HEK293 (cell line): ENCODE measurements at regions not wholly inside any gene's neighbourhood (a gene's known extent, or its start where the extent isn't known, plus 50 kb on each side); places are given as distances from the start of the nearest gene placed in this dataset.

Source experiments
- CTCF ChIA-PET: fragments of 350-600 bp; formaldehyde crosslinking; extraction: SDS; loops from one replicate; lab custom pipeline; 2021; ENCODE audit warnings: antibody characterized with exemption; lab: Yijun Ruan, JAX
- POLR2A ChIA-PET: fragments of 300-600 bp; formaldehyde crosslinking; extraction: SDS; loops from one replicate; lab custom pipeline; 2020; ENCODE audit warnings: antibody characterized with exemption, inconsistent platforms; lab: Yijun Ruan, JAX
- H3K27ac ChIP-seq: fragments of 200-500 bp; sonication (Bioruptor generic); 2 replicates; pipeline ENCODE4 v1.5.1; 2014; ENCODE audit warnings: low read depth, low read length, control low read depth, inconsistent platforms; ENCODE audit errors: extremely low read depth
- H3K36me3 ChIP-seq, 2 experiments: fragments of 200-500 bp in 1 of 2; sonication (Bioruptor generic) in 1 of 2; 1 replicate in 1 of 2; 2 replicates in 1 of 2; pipeline ENCODE4 v1.5.1; 2014 to 2017; ENCODE audit warnings: inconsistent platforms in 2 of 2, low read length in 2 of 2; ENCODE audit not compliant: control insufficient read depth in 2 of 2, insufficient read depth in 1 of 2
- H3K4me1 ChIP-seq: fragments of 200-500 bp; sonication (Bioruptor generic); 2 replicates; pipeline ENCODE4 v1.5.1; 2014; ENCODE audit warnings: mild to moderate bottlenecking, low read length, inconsistent platforms; ENCODE audit not compliant: control insufficient read depth, insufficient read depth
- H3K4me3 ChIP-seq: 2 replicates; pipeline ENCODE4 v1.5.1; 2011; ENCODE audit warnings: low read depth, mild to moderate bottlenecking, control low read depth, low read length, moderate library complexity
- H3K9me3 ChIP-seq: fragments of 200-500 bp; sonication (Bioruptor generic); 2 replicates; pipeline ENCODE4 v1.5.1; 2014; ENCODE audit warnings: low read depth, low read length, inconsistent platforms; ENCODE audit not compliant: control insufficient read depth, insufficient read depth
- OSR2 ChIP-seq: fragments of 450-650 bp; formaldehyde crosslinking; IDR thresholded peaks from 2 replicates; pipeline ENCODE4 v1.5.1; 2016; ENCODE audit warnings: missing biosample characterization, missing genetic modification characterization
- RBAK ChIP-seq: fragments of 450-650 bp; formaldehyde crosslinking; IDR thresholded peaks from 2 replicates; pipeline ENCODE4 v1.5.1; 2016; ENCODE audit warnings: missing biosample characterization, missing genetic modification characterization
- ZFHX2 ChIP-seq: fragments of 450-650 bp; formaldehyde crosslinking; conservative IDR thresholded peaks from 2 replicates; pipeline ENCODE4 v1.5.1; 2016; ENCODE audit warnings: missing biosample characterization, missing genetic modification characterization
- ZNF169 ChIP-seq: fragments of 450-650 bp; formaldehyde crosslinking; IDR thresholded peaks from 2 replicates; pipeline ENCODE4 v1.5.1; 2016; ENCODE audit warnings: missing biosample characterization, missing genetic modification characterization
- ZNF202 ChIP-seq: fragments of 450-650 bp; formaldehyde crosslinking; IDR thresholded peaks from 2 replicates; pipeline ENCODE4 v1.5.1; 2016; ENCODE audit warnings: missing biosample characterization, missing genetic modification characterization, borderline replicate concordance
- ZNF514 ChIP-seq: fragments of 450-650 bp; formaldehyde crosslinking; IDR thresholded peaks from 2 replicates; pipeline ENCODE4 v1.5.1; 2016; ENCODE audit warnings: missing biosample characterization, missing genetic modification characterization
- ZNF548 ChIP-seq: fragments of 450-650 bp; formaldehyde crosslinking; IDR thresholded peaks from 2 replicates; pipeline ENCODE4 v1.5.1; 2016; ENCODE audit warnings: missing biosample characterization, missing genetic modification characterization
- ZNF561 ChIP-seq: fragments of 450-650 bp; IDR thresholded peaks from 2 replicates; pipeline ENCODE4 v1.5.1; 2018; ENCODE audit warnings: missing biosample characterization, missing genetic modification characterization, borderline replicate concordance
- ZNF621 ChIP-seq: fragments of 450-650 bp; formaldehyde crosslinking; IDR thresholded peaks from 2 replicates; pipeline ENCODE4 v1.5.1; 2017; ENCODE audit warnings: missing biosample characterization, missing genetic modification characterization
- TF ChIP-seq, protein P1 (sequence below): fragments of 450-650 bp; formaldehyde crosslinking; IDR thresholded peaks from 2 replicates; pipeline ENCODE4 v1.5.1; 2016; ENCODE audit warnings: missing biosample characterization, missing genetic modification characterization, borderline replicate concordance
- TF ChIP-seq, protein P2 (sequence below): fragments of 450-650 bp; formaldehyde crosslinking; IDR thresholded peaks from 2 replicates; pipeline ENCODE4 v1.5.1; 2016; ENCODE audit warnings: missing biosample characterization, missing genetic modification characterization
- TF ChIP-seq, protein P3 (sequence below): fragments of 450-650 bp; formaldehyde crosslinking; IDR thresholded peaks from 2 replicates; pipeline ENCODE4 v1.5.1; 2016; ENCODE audit warnings: missing biosample characterization, missing genetic modification characterization
- TF ChIP-seq, protein P4 (sequence below): fragments of 450-650 bp; formaldehyde crosslinking; IDR thresholded peaks from 2 replicates; pipeline ENCODE4; 2016; ENCODE audit warnings: missing biosample characterization, missing genetic modification characterization

DNA sequence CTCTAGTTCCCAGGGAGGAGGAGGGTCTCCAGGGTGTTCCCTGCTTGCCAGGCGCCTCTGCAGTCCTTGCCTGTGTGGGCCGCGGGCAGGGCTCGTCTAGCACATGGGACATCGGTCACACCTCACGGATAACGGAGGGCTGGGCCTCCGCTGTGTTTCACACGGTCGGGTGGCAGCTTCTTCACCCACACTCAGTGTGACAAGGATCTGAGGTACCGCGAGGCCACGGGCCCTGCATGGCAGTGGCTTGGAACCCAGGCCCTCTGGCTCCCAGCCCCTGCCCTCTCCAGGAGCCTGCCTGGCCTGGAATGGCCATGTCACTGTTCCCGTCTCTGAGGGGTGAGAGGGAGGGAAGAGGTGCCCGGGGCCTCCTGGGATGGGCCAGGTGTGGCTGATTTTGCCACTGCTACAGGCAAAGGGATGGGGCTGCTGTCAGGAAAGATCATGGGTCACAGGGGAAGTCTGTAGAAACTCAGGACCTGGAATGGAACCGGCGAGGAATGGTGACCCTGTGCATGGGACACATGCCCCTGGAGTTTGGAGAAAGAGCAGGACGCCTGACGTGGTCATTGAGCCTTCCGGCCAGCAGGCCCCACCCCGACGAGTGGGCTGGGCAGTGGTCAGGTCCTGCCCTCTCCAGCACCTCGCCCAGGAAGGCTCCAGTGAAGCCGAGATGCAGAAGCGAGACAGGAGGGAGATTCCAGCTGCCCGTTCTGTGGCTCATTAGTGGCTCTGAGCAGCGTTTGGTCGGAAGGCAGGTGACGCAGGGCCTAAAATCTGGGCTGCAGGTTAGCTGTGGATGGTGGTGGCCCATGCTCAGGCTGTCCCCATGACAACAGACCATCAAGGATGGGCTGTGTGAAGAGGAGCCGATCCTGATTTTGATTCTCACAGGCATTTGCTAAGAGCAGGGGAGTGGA is 76.5 kb upstream of the GSE1 start (continued):
- TF ChIP-seq, protein P1, sequence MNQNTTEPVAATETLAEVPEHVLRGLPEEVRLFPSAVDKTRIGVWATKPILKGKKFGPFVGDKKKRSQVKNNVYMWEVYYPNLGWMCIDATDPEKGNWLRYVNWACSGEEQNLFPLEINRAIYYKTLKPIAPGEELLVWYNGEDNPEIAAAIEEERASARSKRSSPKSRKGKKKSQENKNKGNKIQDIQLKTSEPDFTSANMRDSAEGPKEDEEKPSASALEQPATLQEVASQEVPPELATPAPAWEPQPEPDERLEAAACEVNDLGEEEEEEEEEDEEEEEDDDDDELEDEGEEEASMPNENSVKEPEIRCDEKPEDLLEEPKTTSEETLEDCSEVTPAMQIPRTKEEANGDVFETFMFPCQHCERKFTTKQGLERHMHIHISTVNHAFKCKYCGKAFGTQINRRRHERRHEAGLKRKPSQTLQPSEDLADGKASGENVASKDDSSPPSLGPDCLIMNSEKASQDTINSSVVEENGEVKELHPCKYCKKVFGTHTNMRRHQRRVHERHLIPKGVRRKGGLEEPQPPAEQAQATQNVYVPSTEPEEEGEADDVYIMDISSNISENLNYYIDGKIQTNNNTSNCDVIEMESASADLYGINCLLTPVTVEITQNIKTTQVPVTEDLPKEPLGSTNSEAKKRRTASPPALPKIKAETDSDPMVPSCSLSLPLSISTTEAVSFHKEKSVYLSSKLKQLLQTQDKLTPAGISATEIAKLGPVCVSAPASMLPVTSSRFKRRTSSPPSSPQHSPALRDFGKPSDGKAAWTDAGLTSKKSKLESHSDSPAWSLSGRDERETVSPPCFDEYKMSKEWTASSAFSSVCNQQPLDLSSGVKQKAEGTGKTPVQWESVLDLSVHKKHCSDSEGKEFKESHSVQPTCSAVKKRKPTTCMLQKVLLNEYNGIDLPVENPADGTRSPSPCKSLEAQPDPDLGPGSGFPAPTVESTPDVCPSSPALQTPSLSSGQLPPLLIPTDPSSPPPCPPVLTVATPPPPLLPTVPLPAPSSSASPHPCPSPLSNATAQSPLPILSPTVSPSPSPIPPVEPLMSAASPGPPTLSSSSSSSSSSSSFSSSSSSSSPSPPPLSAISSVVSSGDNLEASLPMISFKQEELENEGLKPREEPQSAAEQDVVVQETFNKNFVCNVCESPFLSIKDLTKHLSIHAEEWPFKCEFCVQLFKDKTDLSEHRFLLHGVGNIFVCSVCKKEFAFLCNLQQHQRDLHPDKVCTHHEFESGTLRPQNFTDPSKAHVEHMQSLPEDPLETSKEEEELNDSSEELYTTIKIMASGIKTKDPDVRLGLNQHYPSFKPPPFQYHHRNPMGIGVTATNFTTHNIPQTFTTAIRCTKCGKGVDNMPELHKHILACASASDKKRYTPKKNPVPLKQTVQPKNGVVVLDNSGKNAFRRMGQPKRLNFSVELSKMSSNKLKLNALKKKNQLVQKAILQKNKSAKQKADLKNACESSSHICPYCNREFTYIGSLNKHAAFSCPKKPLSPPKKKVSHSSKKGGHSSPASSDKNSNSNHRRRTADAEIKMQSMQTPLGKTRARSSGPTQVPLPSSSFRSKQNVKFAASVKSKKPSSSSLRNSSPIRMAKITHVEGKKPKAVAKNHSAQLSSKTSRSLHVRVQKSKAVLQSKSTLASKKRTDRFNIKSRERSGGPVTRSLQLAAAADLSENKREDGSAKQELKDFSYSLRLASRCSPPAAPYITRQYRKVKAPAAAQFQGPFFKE: no peak
- TF ChIP-seq ZFHX2 (tag by site-specific recombination): no peak
- no peak for TF ChIP-seq ZNF202 (tag by site-specific recombination)
- no peak for TF ChIP-seq ZNF169
- no peak for TF ChIP-seq ZNF514 (tag by site-specific recombination)
- TF ChIP-seq, protein P2, sequence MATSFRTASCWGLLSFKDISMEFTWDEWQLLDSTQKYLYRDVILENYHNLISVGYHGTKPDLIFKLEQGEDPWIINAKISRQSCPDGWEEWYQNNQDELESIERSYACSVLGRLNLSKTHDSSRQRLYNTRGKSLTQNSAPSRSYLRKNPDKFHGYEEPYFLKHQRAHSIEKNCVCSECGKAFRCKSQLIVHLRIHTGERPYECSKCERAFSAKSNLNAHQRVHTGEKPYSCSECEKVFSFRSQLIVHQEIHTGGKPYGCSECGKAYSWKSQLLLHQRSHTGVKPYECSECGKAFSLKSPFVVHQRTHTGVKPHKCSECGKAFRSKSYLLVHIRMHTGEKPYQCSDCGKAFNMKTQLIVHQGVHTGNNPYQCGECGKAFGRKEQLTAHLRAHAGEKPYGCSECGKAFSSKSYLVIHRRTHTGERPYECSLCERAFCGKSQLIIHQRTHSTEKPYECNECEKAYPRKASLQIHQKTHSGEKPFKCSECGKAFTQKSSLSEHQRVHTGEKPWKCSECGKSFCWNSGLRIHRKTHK: no peak
- no peak for TF ChIP-seq ZNF621 (tag by site-specific recombination)

DNA sequence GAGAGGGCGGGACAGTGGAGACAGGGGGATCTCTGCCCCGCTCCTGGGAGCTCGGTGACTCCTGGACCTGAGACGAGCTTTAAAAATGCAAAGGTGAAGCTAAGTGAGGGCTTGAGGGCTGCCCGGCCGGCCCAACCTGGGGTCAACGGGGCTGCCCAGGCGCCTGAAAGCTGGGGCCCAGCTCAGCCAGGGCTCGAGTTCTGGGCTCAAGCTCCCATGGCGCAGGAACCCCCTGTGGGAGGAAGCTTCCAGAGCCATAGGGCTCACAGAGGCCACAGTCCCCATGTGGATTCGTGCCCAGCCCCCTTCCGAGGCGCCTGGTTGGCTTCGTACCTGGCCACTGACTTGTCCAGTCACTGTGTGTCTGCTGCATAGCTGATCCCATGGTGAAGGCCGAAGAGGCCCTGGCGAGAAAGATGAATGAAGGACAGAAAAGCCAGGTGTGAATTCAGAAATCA is 75.8 kb upstream of the GSE1 start:
- Histone ChIP-seq H3K9me3 (no peaks in the 10 kb centered on the region), H3K36me3 (peaks cover 0 to 3% of the 10 kb centered on the region in 2 experiments; a peak in 1 of 3 replicates), H3K27ac (no peak overlapping the region), H3K4me1 (no peaks in the 10 kb centered on the region), H3K4me3 (no peak overlapping the region)
- no peak for TF ChIP-seq ZNF548 (tag by site-specific recombination)
- TF ChIP-seq, protein P3, sequence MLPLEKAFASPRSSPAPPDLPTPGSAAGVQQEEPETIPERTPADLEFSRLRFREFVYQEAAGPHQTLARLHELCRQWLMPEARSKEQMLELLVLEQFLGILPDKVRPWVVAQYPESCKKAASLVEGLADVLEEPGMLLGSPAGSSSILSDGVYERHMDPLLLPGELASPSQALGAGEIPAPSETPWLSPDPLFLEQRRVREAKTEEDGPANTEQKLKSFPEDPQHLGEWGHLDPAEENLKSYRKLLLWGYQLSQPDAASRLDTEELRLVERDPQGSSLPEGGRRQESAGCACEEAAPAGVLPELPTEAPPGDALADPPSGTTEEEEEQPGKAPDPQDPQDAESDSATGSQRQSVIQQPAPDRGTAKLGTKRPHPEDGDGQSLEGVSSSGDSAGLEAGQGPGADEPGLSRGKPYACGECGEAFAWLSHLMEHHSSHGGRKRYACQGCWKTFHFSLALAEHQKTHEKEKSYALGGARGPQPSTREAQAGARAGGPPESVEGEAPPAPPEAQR (tag by site-specific recombination): no peak
- no peak for TF ChIP-seq ZNF561 (tag by site-specific recombination)
- TF ChIP-seq, protein P4, sequence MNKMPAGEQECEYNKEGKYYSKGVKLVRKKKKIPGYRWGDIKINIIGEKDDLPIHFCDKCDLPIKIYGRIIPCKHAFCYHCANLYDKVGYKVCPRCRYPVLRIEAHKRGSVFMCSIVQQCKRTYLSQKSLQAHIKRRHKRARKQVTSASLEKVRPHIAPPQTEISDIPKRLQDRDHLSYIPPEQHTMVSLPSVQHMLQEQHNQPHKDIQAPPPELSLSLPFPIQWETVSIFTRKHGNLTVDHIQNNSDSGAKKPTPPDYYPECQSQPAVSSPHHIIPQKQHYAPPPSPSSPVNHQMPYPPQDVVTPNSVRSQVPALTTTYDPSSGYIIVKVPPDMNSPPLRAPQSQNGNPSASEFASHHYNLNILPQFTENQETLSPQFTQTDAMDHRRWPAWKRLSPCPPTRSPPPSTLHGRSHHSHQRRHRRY (tag by site-specific recombination): no peak
- no peak for TF ChIP-seq RBAK
- no peak for TF ChIP-seq OSR2 (tag by site-specific recombination)
- ChIA-PET POLR2A (no interaction called here), CTCF (interaction anchor here (0.7 kb wide), 1 partner anchor 143 kb away, joined by 3 read pairs; no protein-coding TSS in a partner anchor)
